Stimulated activated CD8-positive, alpha-beta memory T cell treated with anti-CD3 and anti-CD28 coated beads, Interleukin-2, amount 100 ng/mL, for 48 hours (primary cell): ENCODE measurements at regions not wholly inside any gene's neighbourhood (a gene's known extent, or its start where the extent isn't known, plus 50 kb on each side); places are given as distances from the start of the nearest gene placed in this dataset.
"Not testable (repeated sequence)": the region's sequence is repeated elsewhere in the genome, so short reads cannot be mapped to it uniquely, and the experiment has no call there.

Experiments used
- DNase-seq, 2 donors: peaks; one replicate each; pipeline ENCODE4 v3.0.0-alpha.2; 2020; ENCODE audit warnings: low read depth in 2 of 2

- not testable (repeated sequence) for DNase-seq
Measured at GRCh38 chr13:63444225-63444624, 2028.6 kb upstream of the PCDH20 start.

- DNase-seq: no peak
Measured at GRCh38 chr13:63438951-63439350, 2023.3 kb upstream of the PCDH20 start.

GRCh38 chr13:63436325-63436668 is 2020.6 kb upstream of the PCDH20 start:
- DNase-seq: no peak

- DNase-seq: no peak
Measured at GRCh38 chr13:63435667-63436324, 2020.1 kb upstream of the PCDH20 start.

GRCh38 chr13:63433546-63434150 is 2018.0 kb upstream of the PCDH20 start:
- no peak for DNase-seq

- DNase-seq: no peak
Measured at GRCh38 chr13:63427170-63427569, 2011.5 kb upstream of the PCDH20 start.

GRCh38 chr13:63425131-63425530 is 2009.5 kb upstream of the PCDH20 start:
- no peak for DNase-seq

GRCh38 chr13:63421123-63421522 is 2005.5 kb upstream of the PCDH20 start:
- no peak for DNase-seq

- DNase-seq: no peak
Measured at GRCh38 chr13:63420685-63421084, 2005.0 kb upstream of the PCDH20 start.

- DNase-seq: no peak
Measured at GRCh38 chr13:63414247-63414646, 1998.6 kb upstream of the PCDH20 start.

GRCh38 chr13:63409791-63410351 is 1994.2 kb upstream of the PCDH20 start:
- no peak for DNase-seq

GRCh38 chr13:63408331-63409189 is 1992.9 kb upstream of the PCDH20 start:
- DNase-seq: no peak

- DNase-seq: no peak
Measured at GRCh38 chr13:63403733-63404132, 1988.1 kb upstream of the PCDH20 start.

GRCh38 chr13:63396746-63397145 is 1981.1 kb upstream of the PCDH20 start:
- DNase-seq: no peak

GRCh38 chr13:63393112-63393511 is 1977.5 kb upstream of the PCDH20 start:
- no peak for DNase-seq

GRCh38 chr13:63389756-63390155 is 1974.1 kb upstream of the PCDH20 start:
- no peak for DNase-seq

- no peak for DNase-seq
Measured at GRCh38 chr13:63381078-63381859, 1965.6 kb upstream of the PCDH20 start.

GRCh38 chr13:63377986-63378385 is 1962.3 kb upstream of the PCDH20 start:
- no peak for DNase-seq

- no peak for DNase-seq
Measured at GRCh38 chr13:63370101-63370500, 1954.5 kb upstream of the PCDH20 start.

- DNase-seq: no peak
Measured at GRCh38 chr13:63367522-63368198, 1952.0 kb upstream of the PCDH20 start.

GRCh38 chr13:63364159-63364558 is 1948.5 kb upstream of the PCDH20 start:
- no peak for DNase-seq
